ENCODE measurements at regions not wholly inside any gene's neighbourhood (a gene's known extent, or its start where the extent isn't known, plus 50 kb on each side); places are given as distances from the start of the nearest gene placed in this dataset.

DNA sequence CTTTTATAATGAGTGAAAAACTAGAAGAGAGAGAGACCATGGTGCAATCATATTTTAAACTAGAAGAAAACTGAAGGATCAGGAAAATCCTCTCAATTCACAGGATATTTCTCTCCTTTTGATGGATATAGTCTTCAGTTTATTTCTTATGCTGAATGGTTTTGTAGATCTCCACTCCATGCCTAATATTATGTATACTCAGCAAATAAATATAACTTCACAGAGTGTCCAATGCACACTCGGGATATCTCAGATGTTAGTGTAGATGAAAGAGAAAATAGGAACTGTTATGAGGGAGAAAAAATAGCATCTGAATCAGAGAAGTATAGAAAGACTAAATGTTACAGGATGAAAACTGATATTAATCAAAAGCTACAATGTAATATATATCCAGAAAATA lies 1324.5 kb upstream of the PIK3C3 start:
- FAIRE-seq = no peak
- no peaks in the 10 kb centered on the region for H3K36me3 Mint-ChIP-seq (ENCODE audit: low read depth, unreplicated experiment)
- no peak overlapping the region for H3K4me3 Mint-ChIP-seq (ENCODE audit: unreplicated experiment)

DNA sequence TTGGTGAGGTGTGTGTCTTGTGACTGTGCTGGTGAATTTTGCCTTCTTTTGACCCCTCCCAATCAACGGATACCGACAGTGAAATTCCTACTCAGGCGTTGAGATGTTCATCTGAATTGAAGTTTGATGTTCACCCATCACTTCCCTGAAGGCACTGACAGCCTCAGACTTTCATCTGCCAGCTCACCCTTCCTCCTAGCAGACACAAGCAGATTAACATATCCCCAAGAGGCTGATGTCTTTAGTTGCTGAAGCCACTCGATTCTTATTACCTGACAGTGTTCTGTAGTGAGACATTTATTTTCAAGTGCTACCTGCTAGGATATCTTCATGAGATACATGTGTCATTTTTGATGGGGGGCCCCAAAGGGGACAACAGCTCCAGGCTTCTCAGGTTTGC lies 1330.1 kb upstream of the PIK3C3 start:
- Histone ChIP-seq H3K9me3 (ENCODE audit: insufficient read depth, low read depth, low read length) (no peaks in the 10 kb centered on the region), H4K20me1 (ENCODE audit: insufficient read depth, low read length) (no peaks in the 10 kb centered on the region), H3K27me3 (ENCODE audit: insufficient read depth, low read length) (no peaks in the 10 kb centered on the region), H3K4me1 (ENCODE audit: insufficient read depth, low read length) (no peaks in the 10 kb centered on the region), H3K27ac (ENCODE audit: low read depth, low read length) (no peak overlapping the region), H2AFZ (ENCODE audit: low read depth, low read length) (no peak overlapping the region), H3K79me2 (ENCODE audit: insufficient read depth, low read length) (no peaks in the 10 kb centered on the region), H3K4me2 (ENCODE audit: low read length) (no peak overlapping the region), H3K36me3 (ENCODE audit: insufficient read depth, low read length) (no peaks in the 10 kb centered on the region), H3K4me3 (ENCODE audit: insufficient read depth, low read depth, low read length) (no peak overlapping the region), H3K9ac (ENCODE audit: low read length) (no peak overlapping the region)
- H3K4me1 Mint-ChIP-seq (ENCODE audit: low read depth, unreplicated experiment) = no peaks in the 10 kb centered on the region
- no peaks in the 10 kb centered on the region for H3K27me3 Mint-ChIP-seq (ENCODE audit: low read depth, unreplicated experiment)
- TF ChIP-seq, protein P1, sequence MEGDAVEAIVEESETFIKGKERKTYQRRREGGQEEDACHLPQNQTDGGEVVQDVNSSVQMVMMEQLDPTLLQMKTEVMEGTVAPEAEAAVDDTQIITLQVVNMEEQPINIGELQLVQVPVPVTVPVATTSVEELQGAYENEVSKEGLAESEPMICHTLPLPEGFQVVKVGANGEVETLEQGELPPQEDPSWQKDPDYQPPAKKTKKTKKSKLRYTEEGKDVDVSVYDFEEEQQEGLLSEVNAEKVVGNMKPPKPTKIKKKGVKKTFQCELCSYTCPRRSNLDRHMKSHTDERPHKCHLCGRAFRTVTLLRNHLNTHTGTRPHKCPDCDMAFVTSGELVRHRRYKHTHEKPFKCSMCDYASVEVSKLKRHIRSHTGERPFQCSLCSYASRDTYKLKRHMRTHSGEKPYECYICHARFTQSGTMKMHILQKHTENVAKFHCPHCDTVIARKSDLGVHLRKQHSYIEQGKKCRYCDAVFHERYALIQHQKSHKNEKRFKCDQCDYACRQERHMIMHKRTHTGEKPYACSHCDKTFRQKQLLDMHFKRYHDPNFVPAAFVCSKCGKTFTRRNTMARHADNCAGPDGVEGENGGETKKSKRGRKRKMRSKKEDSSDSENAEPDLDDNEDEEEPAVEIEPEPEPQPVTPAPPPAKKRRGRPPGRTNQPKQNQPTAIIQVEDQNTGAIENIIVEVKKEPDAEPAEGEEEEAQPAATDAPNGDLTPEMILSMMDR (IDR thresholded peaks at IDR 0.05; ENCODE audit: insufficient read depth, low read depth, low read length) = no peak
- TF ChIP-seq EZH2 (IDR thresholded peaks at IDR 0.05; ENCODE audit: insufficient read depth, low read length) = no peak
- H3K9me3 Mint-ChIP-seq (ENCODE audit: unreplicated experiment) = no peaks in the 10 kb centered on the region
- H3K4me3 Mint-ChIP-seq (ENCODE audit: unreplicated experiment) = no peak overlapping the region
- no peaks in the 10 kb centered on the region for H3K36me3 Mint-ChIP-seq (ENCODE audit: low read depth, unreplicated experiment)
- H3K27ac Mint-ChIP-seq (ENCODE audit: unreplicated experiment) = no peak overlapping the region
- DNase-seq (ENCODE audit: low read depth) (no peak), FAIRE-seq (no peak)

More for the DNA sequence above, 1324.5 kb upstream of the PIK3C3 start:
- no peak overlapping the region for H3K4me3 ChIP-seq (ENCODE audit: insufficient read depth, low read depth, low read length)
- H3K27me3 ChIP-seq (ENCODE audit: insufficient read depth, low read length) = no peaks in the 10 kb centered on the region
- no peaks in the 10 kb centered on the region for H3K4me1 Mint-ChIP-seq (ENCODE audit: low read depth, unreplicated experiment)
- no peak overlapping the region for H2AFZ ChIP-seq (ENCODE audit: low read depth, low read length)
- no peak overlapping the region for H3K27ac Mint-ChIP-seq (ENCODE audit: unreplicated experiment)
- no peak overlapping the region for H3K9ac ChIP-seq (ENCODE audit: low read length)
- no peaks in the 10 kb centered on the region for H4K20me1 ChIP-seq (ENCODE audit: insufficient read depth, low read length)
- no peaks in the 10 kb centered on the region for H3K4me1 ChIP-seq (ENCODE audit: insufficient read depth, low read length)
- no peaks in the 10 kb centered on the region for H3K9me3 ChIP-seq (ENCODE audit: insufficient read depth, low read depth, low read length)
- TF ChIP-seq, protein P1 (IDR thresholded peaks at IDR 0.05; ENCODE audit: insufficient read depth, low read depth, low read length) = no peak
- TF ChIP-seq EZH2 (IDR thresholded peaks at IDR 0.05; ENCODE audit: insufficient read depth, low read length) = no peak
- no peak overlapping the region for H3K4me2 ChIP-seq (ENCODE audit: low read length)
- H3K27ac ChIP-seq (ENCODE audit: low read depth, low read length) = no peak overlapping the region
- no peaks in the 10 kb centered on the region for H3K27me3 Mint-ChIP-seq (ENCODE audit: low read depth, unreplicated experiment)
- no peak for DNase-seq (ENCODE audit: low read depth)
- no peaks in the 10 kb centered on the region for H3K9me3 Mint-ChIP-seq (ENCODE audit: unreplicated experiment)
- no peaks in the 10 kb centered on the region for H3K79me2 ChIP-seq (ENCODE audit: insufficient read depth, low read length)
- H3K36me3 ChIP-seq (ENCODE audit: insufficient read depth, low read length) = no peaks in the 10 kb centered on the region

DNA sequence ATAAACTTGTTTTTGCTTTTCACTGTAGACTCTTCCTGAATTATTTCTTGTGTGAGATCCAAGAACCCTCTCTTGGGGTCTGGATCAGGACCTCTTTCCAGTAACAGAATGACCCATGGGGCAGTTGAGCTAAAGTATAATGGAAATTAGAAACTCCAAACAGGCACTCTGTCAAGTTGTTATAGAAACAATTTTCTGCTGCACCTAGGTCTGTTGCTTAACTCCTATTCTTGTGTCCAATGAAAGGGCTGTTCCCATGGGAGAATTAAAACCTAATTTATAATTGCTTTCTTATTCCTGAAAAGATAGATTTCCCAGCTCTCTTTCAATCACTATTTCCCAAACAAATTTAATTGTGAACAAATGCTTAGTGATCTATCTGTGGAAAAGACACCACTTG lies 1341.3 kb upstream of the PIK3C3 start:
- no peaks in the 10 kb centered on the region for H3K79me2 ChIP-seq (ENCODE audit: insufficient read depth, low read length)
- no peaks in the 10 kb centered on the region for H3K9me3 ChIP-seq (ENCODE audit: insufficient read depth, low read depth, low read length)
- no peak overlapping the region for H3K27ac ChIP-seq (ENCODE audit: low read depth, low read length)
- H3K4me1 ChIP-seq (ENCODE audit: insufficient read depth, low read length) = no peaks in the 10 kb centered on the region
- H3K36me3 Mint-ChIP-seq (ENCODE audit: low read depth, unreplicated experiment) = no peaks in the 10 kb centered on the region
- no peak for TF ChIP-seq EZH2 (IDR thresholded peaks at IDR 0.05; ENCODE audit: insufficient read depth, low read length)
- TF ChIP-seq, protein P1 (IDR thresholded peaks at IDR 0.05; ENCODE audit: insufficient read depth, low read depth, low read length) = no peak
- no peaks in the 10 kb centered on the region for H4K20me1 ChIP-seq (ENCODE audit: insufficient read depth, low read length)
- H3K4me2 ChIP-seq (ENCODE audit: low read length) = no peak overlapping the region
- no peak overlapping the region for H2AFZ ChIP-seq (ENCODE audit: low read depth, low read length)
- H3K27me3 ChIP-seq (ENCODE audit: insufficient read depth, low read length) = no peaks in the 10 kb centered on the region
- FAIRE-seq = no peak
- no peak overlapping the region for H3K27ac Mint-ChIP-seq (ENCODE audit: unreplicated experiment)
- H3K9me3 Mint-ChIP-seq (ENCODE audit: unreplicated experiment) = no peaks in the 10 kb centered on the region
- no peak for DNase-seq (ENCODE audit: low read depth)
- no peak overlapping the region for H3K4me3 ChIP-seq (ENCODE audit: insufficient read depth, low read depth, low read length)
- no peaks in the 10 kb centered on the region for H3K27me3 Mint-ChIP-seq (ENCODE audit: low read depth, unreplicated experiment)
- no peak overlapping the region for H3K9ac ChIP-seq (ENCODE audit: low read length)
- no peaks in the 10 kb centered on the region for H3K4me1 Mint-ChIP-seq (ENCODE audit: low read depth, unreplicated experiment)
- no peak overlapping the region for H3K4me3 Mint-ChIP-seq (ENCODE audit: unreplicated experiment)
- H3K36me3 ChIP-seq (ENCODE audit: insufficient read depth, low read length) = no peaks in the 10 kb centered on the region
